ENCODE measurements at regions not wholly inside any gene's neighbourhood (a gene's known extent, or its start where the extent isn't known, plus 50 kb on each side); places are given as distances from the start of the nearest gene placed in this dataset.
A peak's percentile ranks its signal among the peaks of the same experiment; 100 is the strongest.

DNA sequence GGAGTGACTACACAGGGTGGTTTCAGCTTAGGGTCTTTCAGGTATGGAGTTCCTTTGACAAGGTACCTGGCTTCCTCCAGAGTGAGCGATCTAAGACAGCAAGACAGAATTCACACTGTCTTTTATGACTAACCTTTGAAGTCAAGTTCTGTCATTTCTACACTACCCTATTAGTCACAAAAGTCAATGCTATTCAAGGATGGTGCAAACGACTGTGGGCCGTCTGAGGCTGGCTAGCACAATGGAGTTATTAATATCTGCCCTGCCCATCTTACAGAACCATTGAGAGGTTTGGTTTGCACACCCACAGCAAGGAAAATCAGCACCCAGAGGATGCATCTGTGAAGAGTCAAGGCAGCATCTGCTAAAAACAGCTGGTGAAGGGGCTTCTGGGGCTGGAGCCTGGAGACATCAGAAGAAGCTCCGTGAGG lies 62.9 kb upstream of the XCR1 start:
- no peak for DNase-seq (ENCODE audit: low read depth, low spot score)

DNA sequence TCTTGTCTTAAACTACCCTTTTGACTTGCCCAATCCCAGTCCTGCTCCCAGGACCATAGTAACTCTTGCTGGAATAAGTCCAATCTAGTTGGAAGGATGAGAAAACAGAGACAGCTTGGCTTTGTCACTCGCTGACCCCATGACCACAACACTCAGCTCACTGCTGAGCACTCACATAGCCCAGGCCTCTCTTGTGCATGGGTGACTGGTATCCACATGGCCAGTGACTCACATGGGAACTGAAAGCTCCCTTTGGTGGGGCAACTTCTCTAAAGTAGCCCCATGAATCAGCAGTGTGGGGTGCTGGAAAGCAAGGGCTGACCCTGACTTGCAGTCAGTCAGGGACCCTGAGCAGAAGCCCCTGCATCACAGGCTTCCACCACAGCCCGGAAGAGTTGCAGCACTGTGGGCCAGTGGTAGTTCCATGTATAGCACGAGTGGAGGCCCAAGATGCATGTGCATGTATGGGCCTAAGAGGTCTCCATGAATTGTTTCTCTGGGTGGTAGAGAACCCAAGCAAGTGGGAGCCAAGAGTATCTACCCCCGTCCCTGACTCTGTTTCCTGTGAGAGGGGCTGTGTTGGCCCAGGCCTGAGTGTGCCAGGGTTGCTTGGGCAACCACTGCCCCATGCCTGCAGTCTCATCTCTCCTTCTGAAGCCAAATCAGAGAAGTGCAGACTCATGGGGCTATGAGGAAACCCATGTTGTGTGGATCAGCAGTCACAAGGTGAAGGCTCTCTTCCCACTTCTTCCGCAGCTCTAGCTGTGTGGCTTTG lies 62.1 kb upstream of the XCR1 start:
- no peak for DNase-seq (ENCODE audit: low read depth, low spot score)

DNA sequence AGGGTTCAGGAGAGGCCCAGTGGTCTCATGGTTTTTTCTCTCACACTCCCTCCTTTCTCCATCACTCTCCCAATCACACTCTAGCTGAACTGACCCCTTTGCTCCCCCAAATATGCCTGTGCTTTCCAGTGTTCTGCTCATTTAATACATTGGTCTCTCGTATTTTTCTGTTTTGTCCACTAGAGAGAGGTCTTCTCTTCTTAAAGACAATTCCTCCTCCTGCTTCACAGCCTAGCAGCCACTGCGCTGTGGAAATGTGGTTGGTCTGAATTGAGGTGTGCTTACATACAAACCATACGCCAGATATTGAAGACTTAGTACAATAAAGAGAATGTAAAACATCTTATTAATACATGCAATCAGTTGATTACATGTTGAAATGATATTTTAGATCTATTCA lies 60.6 kb upstream of the XCR1 start:
- DNase-seq (ENCODE audit: low read depth, low spot score), result no peak

DNA sequence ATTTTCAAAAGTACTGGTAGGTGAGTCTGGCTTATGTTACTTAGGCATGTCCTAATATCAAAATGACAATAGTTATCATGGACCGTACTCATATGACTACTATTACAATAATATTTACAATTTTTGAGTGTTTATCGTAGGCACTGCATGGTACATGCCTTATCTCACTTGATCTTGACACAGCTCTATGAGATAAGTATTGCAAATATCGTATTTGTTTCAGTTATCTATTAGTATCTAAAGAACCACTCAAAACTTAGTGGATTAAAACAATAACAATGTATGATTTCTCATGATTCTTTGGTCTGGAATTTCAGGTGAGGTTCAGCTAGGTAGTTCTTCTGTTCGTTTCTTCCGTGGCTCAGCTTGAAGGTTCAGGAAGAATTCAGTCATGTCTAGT lies 59.7 kb upstream of the XCR1 start:
- DNase-seq (ENCODE audit: low read depth, low spot score), result no peak

DNA sequence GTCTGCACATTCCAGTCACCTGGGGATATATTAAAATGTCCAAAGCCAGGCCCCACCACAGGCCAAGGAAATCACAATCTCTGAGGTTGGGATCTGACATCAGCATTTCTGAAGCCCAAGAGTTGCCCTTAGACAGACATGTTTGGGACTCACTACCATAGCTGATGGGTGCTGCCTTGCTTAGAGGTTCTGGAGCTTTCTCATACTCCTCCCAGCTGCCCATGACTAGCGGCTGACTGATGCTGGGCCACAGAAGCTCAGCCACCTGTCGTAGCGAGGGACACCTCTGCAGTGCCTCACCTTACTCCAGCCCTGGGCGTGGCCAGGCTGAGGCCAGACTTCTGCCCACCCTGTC lies 58.8 kb upstream of the XCR1 start:
- DNase-seq (ENCODE audit: low read depth, low spot score), result no peak

DNA sequence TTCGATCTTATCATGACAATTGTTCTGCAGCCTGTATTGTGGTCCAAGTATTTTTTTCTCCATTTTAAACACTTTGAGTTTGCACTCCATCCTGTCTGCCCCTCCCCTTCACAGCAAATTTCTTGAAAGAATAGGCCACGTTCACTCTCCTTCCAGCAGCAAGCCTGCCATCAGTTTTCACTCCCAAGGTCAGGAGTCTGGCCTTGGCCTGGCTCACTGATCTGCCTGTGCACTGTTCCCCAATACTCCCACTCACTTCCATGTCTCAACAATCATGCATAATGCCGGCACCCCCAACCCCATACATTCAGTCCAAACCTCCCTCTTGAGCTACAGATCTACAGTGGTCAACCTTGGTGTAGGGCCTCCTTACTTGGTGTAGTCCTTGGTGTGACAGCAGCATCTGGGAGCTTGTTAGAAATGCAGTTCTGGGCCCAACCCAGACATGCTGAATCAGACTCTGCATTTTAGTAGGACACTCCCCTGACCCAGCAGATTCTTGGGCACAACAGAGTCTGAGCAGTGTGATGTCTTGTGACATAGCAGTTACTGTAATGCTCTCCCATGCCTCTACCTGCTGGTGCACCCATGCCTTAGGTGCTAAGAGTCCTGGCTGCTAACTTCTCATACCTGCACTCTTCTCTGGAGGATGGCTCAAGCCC lies 58.3 kb upstream of the XCR1 start:
- no peak for DNase-seq (ENCODE audit: low read depth, low spot score)

DNA sequence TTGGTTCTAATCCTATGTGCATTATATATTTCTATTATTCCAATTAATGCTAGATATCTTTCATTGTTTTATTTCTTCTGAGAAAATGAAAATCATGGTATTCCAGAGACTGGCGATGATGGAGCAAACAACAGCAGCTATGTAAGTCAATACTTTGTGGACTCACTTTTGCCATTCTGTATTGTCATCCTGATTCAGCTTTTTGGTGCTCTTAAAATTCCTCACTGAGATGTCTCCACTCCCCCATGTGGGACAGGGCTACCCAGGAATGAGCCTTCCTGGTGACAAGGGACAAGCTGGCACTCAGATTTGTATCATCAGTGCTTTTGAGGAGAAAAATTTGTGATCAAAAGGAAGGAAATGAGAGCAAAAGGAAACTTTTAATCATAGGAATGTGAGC lies 56.7 kb upstream of the XCR1 start:
- no peak for DNase-seq (ENCODE audit: low read depth, low spot score)

DNA sequence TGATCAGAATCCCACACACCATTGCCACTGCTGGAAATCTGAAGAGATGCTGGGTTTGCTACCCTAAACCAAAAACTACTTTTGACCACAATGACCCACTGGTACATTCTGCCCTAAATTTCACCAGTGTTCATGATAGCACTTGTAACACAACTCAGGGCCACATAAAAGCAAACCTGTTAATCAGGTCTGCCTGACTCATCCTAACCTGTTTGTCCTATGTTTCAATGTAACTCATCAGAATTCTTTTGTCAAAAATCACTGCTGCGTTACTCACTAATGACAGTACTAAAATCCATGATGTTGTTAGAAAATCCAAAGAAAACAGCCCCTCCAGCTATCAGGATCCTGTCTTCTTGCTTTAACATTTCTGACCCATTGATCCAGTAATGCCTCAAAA lies 55.6 kb upstream of the XCR1 start:
- no peak for DNase-seq (ENCODE audit: low read depth, low spot score)

DNA sequence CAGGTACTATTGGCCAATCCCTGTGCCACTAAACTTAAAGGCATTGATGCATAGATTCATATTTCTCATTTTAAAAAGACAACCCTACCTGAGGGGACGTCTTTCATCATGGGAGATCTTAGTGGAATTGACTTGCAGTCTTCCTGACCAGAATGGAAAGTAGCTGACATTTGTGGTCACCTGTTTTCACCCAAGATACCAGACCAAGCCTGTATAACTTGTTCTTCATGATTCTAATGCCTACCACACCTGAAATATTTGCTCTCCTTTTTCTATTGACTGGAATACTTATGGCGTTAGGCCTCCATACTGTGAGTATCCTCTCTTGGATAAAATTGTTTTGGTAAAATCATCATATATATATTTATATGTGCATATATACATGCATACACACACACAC lies 54.7 kb upstream of the XCR1 start:
- DNase-seq (ENCODE audit: low read depth, low spot score), result no peak

DNA sequence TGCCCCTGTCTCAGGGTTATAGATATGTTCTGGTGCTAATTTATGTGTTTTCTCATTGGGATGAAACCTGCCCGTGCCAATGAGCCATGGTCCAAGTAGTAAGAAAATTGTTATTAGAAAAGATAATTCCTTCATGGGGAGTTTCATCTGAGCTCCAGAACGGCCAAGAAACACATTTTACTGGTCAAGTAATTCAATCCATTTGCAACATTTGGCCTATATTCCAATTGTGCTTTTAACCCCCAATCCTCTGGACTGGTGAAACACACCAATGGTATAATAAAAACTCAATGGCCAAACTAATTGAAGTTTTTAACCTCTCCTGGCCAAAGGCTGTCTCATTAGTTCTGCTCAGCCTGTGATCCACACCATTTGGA lies 53.7 kb upstream of the XCR1 start:
- DNase-seq (ENCODE audit: low read depth, low spot score), result no peak

DNA sequence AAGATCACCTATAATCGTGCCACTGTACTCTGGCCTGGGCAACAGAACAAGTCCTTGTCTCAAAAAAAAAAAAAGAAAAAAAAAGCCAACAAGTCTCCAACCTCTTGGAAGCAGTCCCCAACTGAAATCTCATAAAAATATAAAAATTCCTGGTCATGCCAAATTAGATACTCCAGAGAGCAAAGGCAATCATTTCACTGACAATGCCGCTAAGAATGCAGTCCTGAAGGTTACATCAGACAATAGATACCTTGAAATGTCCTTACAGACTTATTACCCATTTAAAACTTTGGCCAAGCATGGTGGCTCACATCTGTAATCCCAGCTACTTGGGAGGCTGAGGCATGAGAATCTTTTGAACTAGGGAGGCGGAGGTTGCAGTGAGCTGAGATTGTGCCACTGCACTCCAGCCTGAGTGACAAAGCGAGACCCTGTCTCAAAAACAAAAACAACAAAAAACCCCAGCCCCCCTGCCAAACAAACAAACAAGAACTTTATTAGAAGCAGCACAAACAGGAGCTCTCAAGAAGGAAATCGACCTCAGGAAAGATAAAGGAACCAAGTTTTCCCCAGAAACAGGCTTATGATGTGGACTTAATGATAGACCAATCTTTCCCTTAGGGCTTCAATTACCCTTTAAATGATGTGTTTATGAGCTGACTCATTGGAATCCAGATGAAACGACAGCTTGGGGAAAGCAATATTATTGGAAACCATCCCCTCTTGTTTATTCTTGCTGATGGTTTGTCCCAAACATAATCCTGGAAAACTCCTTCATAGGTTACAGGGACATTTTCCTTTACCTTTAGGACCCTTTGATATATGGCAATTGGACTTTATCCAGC lies 53.1 kb upstream of the XCR1 start:
- DNase-seq (ENCODE audit: low read depth, low spot score), result no peak

DNA sequence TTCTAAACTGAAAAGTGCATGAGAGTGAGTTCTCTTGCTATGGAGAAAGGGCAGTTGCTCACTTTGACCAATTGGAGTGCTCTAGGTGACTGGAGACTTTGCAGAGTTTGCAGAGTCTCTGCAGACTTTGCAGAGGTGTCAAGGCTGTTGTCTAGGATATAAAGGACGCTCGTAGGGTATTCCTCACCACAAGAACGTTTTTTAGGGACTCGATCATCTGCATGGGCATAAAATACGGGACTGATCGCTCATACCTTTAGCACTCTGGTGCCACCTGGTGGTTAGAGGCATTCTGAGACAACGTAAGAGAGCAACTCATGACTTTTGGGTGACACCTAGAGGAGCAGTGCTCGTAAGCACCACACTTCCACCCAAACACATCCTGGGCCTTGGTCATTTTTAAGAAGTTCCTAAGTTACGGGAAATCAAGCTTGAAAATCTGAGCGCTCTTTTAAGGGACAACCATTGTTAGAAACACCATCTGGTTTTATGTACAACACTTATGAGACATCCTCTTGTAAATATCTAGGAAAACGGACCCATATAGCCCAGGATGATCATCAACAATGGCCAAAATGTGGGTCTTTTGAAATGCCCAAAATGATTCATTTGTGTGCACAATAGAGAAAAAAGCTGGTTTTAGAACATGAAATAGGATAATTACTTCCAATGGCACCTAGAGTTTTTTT lies 51.6 kb upstream of the XCR1 start:
- DNase-seq (ENCODE audit: low read depth, low spot score), result peak; percentile 68
